ENCODE measurements at regions not wholly inside any gene's neighbourhood (a gene's known extent, or its start where the extent isn't known, plus 50 kb on each side); places are given as distances from the start of the nearest gene placed in this dataset.

GRCh38 chr18:37659906-37660305 lies 94.3 kb upstream of the CELF4 start:
- no peaks in the 10 kb centered on the region for H4K20me1 ChIP-seq (replicated peaks; ENCODE audit: control insufficient read depth, extremely low read depth, insufficient read depth, low read length)
- intact Hi-C loops (cut with micrococcal nuclease) (loop anchor here (10.0 kb wide), 1 partner anchor 65 kb away; no protein-coding TSS in a partner anchor), dilution Hi-C loops (cut with MboI; ENCODE audit: extremely low pct_ligation_motif_present, low sequenced_read_pairs) (no loop called here)
- peaks cover 3% of the 10 kb centered on the region for H3K9me3 ChIP-seq (replicated peaks; ENCODE audit: control insufficient read depth, insufficient read depth, low read length)
- ChIA-PET CTCF (no interaction called here), POLR2A (no interaction called here)
- no peak overlapping the region for H3K4me3 ChIP-seq (replicated peaks in 1 of 3; ENCODE audit: insufficient read depth in 1 of 3, low read depth in 1 of 3, low read length in 3 of 3)
- BruUV-seq (replicated peaks) = no TSS peak
- no peak for TF ChIP-seq POLR2AphosphoS5 (IDR thresholded peaks at IDR 0.05; ENCODE audit: insufficient read depth, low read depth, low read length)
- TF ChIP-seq MYC (IDR thresholded peaks at IDR 0.05; ENCODE audit: low read depth, low read length) = no peak
- TF ChIP-seq GATA2 (IDR thresholded peaks at IDR 0.05; ENCODE audit: insufficient read depth, insufficient read length, low read depth, low read length) = no peak
- no peak for TF ChIP-seq EZH2 (IDR thresholded peaks at IDR 0.05; ENCODE audit: borderline replicate concordance, low read depth, low read length, severe bottlenecking)
- no peak for TF ChIP-seq JUN (IDR thresholded peaks at IDR 0.05; ENCODE audit: borderline replicate concordance, insufficient read depth, insufficient read length, low read depth)
- no peak for TF ChIP-seq POLR2A (IDR thresholded peaks at IDR 0.05; ENCODE audit: low read depth, low read length)
- no peak for TF ChIP-seq MAX (IDR thresholded peaks at IDR 0.05; ENCODE audit: insufficient read depth, insufficient read length)
- no peak for TF ChIP-seq CTCF (IDR thresholded peaks at IDR 0.05; ENCODE audit: extremely low read depth in 1 of 2, insufficient read depth in 1 of 2, low read depth in 1 of 2, low read length in 2 of 2)
- no peak for TF ChIP-seq FOS (IDR thresholded peaks at IDR 0.05; ENCODE audit: borderline replicate concordance, insufficient read depth, low read length)
- H3K27ac ChIP-seq (ENCODE audit: insufficient read depth, low read depth, low read length) = no peak overlapping the region
- no peak overlapping the region for H2AFZ ChIP-seq (ENCODE audit: low read depth, low read length)
- H3K36me3 ChIP-seq (ENCODE audit: control insufficient read depth in 2 of 2, extremely low read depth in 1 of 2, insufficient read depth in 2 of 2, low read length in 2 of 2) = no peaks in the 10 kb centered on the region
- no peaks in the 10 kb centered on the region for H3K79me2 ChIP-seq (ENCODE audit: control insufficient read depth, insufficient read depth, low read length)
- H3K4me1 ChIP-seq (ENCODE audit: control insufficient read depth, extremely low read depth, insufficient read depth, low read length) = no peaks in the 10 kb centered on the region
- DNase-seq (ENCODE audit: low read depth, low spot score) (no peak), FAIRE-seq (no peak)
- H3K27me3 ChIP-seq (ENCODE audit: control insufficient read depth in 2 of 2, insufficient read depth in 2 of 2, low read length in 2 of 2) = no peaks in the 10 kb centered on the region
- no peaks in the 10 kb centered on the region for H3K9me1 ChIP-seq (replicated peaks; ENCODE audit: control insufficient read depth, extremely low read depth, insufficient read depth, low read length)
- H3K4me2 ChIP-seq (ENCODE audit: insufficient read depth, low read length) = no peak overlapping the region
- H3K9ac ChIP-seq (replicated peaks; ENCODE audit: extremely low read depth, insufficient read depth, low read length) = no peak overlapping the region

Data from endothelial cell of umbilical vein (primary cell).